ENCODE measurements at regions not wholly inside any gene's neighbourhood (a gene's known extent, or its start where the extent isn't known, plus 50 kb on each side); places are given as distances from the start of the nearest gene placed in this dataset.

GRCh38 chr5:168088410-168089173 is 202.9 kb upstream of the WWC1 start:
- Histone ChIP-seq H2AFZ (ENCODE audit: low read length) (no peak overlapping the region), H3K4me2 (ENCODE audit: low read length) (no peak overlapping the region), H3K36me3 (ENCODE audit: insufficient read depth, low read length) (no peaks in the 10 kb centered on the region)

GRCh38 chr5:168089201-168089887 is 202.1 kb upstream of the WWC1 start:
- Histone ChIP-seq H3K9me3 (ENCODE audit: low read length) (no peaks in the 10 kb centered on the region), H3K9me2 (ENCODE audit: insufficient read depth, low read length) (no peaks in the 10 kb centered on the region), H4K20me1 (ENCODE audit: insufficient read depth, low read length) (no peaks in the 10 kb centered on the region), H3K4me3 (ENCODE audit: low read depth, low read length, poor library complexity, severe bottlenecking) (no peak overlapping the region), H3K4me1 (ENCODE audit: insufficient read depth, low read length, poor library complexity, severe bottlenecking) (no peaks in the 10 kb centered on the region), H2AFZ (ENCODE audit: low read length) (no peak overlapping the region), H3K4me2 (ENCODE audit: low read length) (no peak overlapping the region), H3K79me2 (ENCODE audit: insufficient read depth, low read depth, low read length) (no peaks in the 10 kb centered on the region), H3K36me3 (ENCODE audit: insufficient read depth, low read length) (no peaks in the 10 kb centered on the region), H3K27ac (ENCODE audit: low read depth, low read length, poor library complexity, severe bottlenecking) (no peak overlapping the region)
- POLR2A ChIA-PET, result interaction anchor here (1.1 kb wide), 1 partner anchor 20 kb away, joined by 3 read pairs; no protein-coding TSS in a partner anchor
- no peak for TF ChIP-seq EZH2phosphoT487 (IDR thresholded peaks at IDR 0.05; ENCODE audit: borderline replicate concordance, low read depth, low read length)
- no peak for TF ChIP-seq CTCF (conservative IDR thresholded peaks at IDR 0.05; ENCODE audit: low read length)
- DNase-seq (ENCODE audit: low spot score), result no peak
- intact Hi-C loops (cut with micrococcal nuclease; ENCODE audit: unreplicated experiment), result no loop called here
- CTCF ChIA-PET (ENCODE audit: unreplicated experiment), result no interaction called here
- no TSS peak for BruUV-seq (replicated peaks)

More at GRCh38 chr5:168088410-168089173, 202.9 kb upstream of the WWC1 start:
- intact Hi-C loops (cut with micrococcal nuclease; ENCODE audit: unreplicated experiment), result no loop called here
- H3K27ac ChIP-seq (ENCODE audit: low read depth, low read length, poor library complexity, severe bottlenecking), result no peak overlapping the region
- ChIA-PET CTCF (ENCODE audit: unreplicated experiment) (no interaction called here), POLR2A (interaction anchor here (1.1 kb wide), 1 partner anchor 19 kb away, joined by 3 read pairs; no protein-coding TSS in a partner anchor)
- H3K9me3 ChIP-seq (ENCODE audit: low read length), result no peaks in the 10 kb centered on the region
- DNase-seq (ENCODE audit: low spot score), result no peak
- H3K4me1 ChIP-seq (ENCODE audit: insufficient read depth, low read length, poor library complexity, severe bottlenecking), result no peaks in the 10 kb centered on the region
- H3K4me3 ChIP-seq (ENCODE audit: low read depth, low read length, poor library complexity, severe bottlenecking), result no peak overlapping the region
- no peaks in the 10 kb centered on the region for H3K79me2 ChIP-seq (ENCODE audit: insufficient read depth, low read depth, low read length)
- no peaks in the 10 kb centered on the region for H3K9me2 ChIP-seq (ENCODE audit: insufficient read depth, low read length)
- no peaks in the 10 kb centered on the region for H4K20me1 ChIP-seq (ENCODE audit: insufficient read depth, low read length)
- BruUV-seq (replicated peaks), result no TSS peak
- TF ChIP-seq EZH2phosphoT487 (IDR thresholded peaks at IDR 0.05; ENCODE audit: borderline replicate concordance, low read depth, low read length) (no peak), CTCF (conservative IDR thresholded peaks at IDR 0.05; ENCODE audit: low read length) (no peak)
